ENCODE measurements at regions not wholly inside any gene's neighbourhood (a gene's known extent, or its start where the extent isn't known, plus 50 kb on each side); places are given as distances from the start of the nearest gene placed in this dataset.

- no peak for TF ChIP-seq CTCF (IDR thresholded peaks at IDR 0.05)
- TF ChIP-seq POLR2A (IDR thresholded peaks at IDR 0.05): no peak
Observed at GRCh38 chr13:106329941-106330340, 205.5 kb downstream of the EFNB2 start.
